Lower lobe of right lung (tissue), 2 donors: ENCODE measurements at regions not wholly inside any gene's neighbourhood (a gene's known extent, or its start where the extent isn't known, plus 50 kb on each side); places are given as distances from the start of the nearest gene placed in this dataset.
A peak's percentile ranks its signal among the peaks of the same experiment; 100 is the strongest.

ENCODE experiments used
- ATAC-seq, 2 donors: fragments of 200-7000 bp; cut with Tn5 transposase; one replicate each; pipeline ENCODE4 v1.9.1; 2020 to 2022; ENCODE audit warnings: mild to moderate bottlenecking in 2 of 2, moderate library complexity in 2 of 2
- DNase-seq: peaks from one replicate; pipeline ENCODE4 v3.0.0-alpha.2; 2020
- H3K27ac ChIP-seq: fragments of 200-600 bp; one replicate; pipeline ENCODE4 v1.8.0; 2022
- H3K27me3 ChIP-seq: fragments of 200-600 bp; one replicate; pipeline ENCODE4 v1.8.0; 2022; ENCODE audit warnings: low read depth
- H3K36me3 ChIP-seq: fragments of 200-600 bp; one replicate; pipeline ENCODE4 v1.8.0; 2022; ENCODE audit warnings: mild to moderate bottlenecking
- H3K4me1 ChIP-seq: fragments of 200-600 bp; one replicate; pipeline ENCODE4 v1.8.0; 2022
- H3K4me3 ChIP-seq: fragments of 200-600 bp; one replicate; pipeline ENCODE4 v1.8.0; 2022; ENCODE audit warnings: mild to moderate bottlenecking
- H3K9me3 ChIP-seq: fragments of 200-600 bp; one replicate; pipeline ENCODE4 v1.8.0; 2022
- CTCF ChIP-seq: fragments of 200-600 bp; IDR thresholded peaks from one replicate; pipeline ENCODE4 v1.8.0; 2022; ENCODE audit warnings: antibody characterized with exemption, mild to moderate bottlenecking
- intact Hi-C: fragments of 100-400 bp; cut with DNase I; formaldehyde crosslinking; loops from one replicate; pipeline ENCODE4 v1.11.0; 2022
- donor health status: DM: no; HTN: yes; CAD: no; lungs with severe emphysema.

- ATAC-seq (peak; percentile 35 to 60), DNase-seq (no peak)
- no peak for TF ChIP-seq CTCF
- peaks cover 24% of the 10 kb centered on the region for H3K4me1 ChIP-seq
- H3K4me3 ChIP-seq = no peak overlapping the region
- peak overlapping the region; percentile 54 for H3K27ac ChIP-seq
- no peaks in the 10 kb centered on the region for H3K36me3 ChIP-seq
- no peaks in the 10 kb centered on the region for H3K27me3 ChIP-seq
- intact Hi-C loops = no loop called here
- no peaks in the 10 kb centered on the region for H3K9me3 ChIP-seq
These were observed 151.1 kb upstream of the DPT start for GRCh38 chr1:168879896-168880734.

GRCh38 chr1:168881656-168882260 lies 152.8 kb upstream of the DPT start:
- Histone ChIP-seq H3K9me3 (no peaks in the 10 kb centered on the region), H3K27me3 (no peaks in the 10 kb centered on the region), H3K36me3 (no peaks in the 10 kb centered on the region), H3K27ac (no peak overlapping the region), H3K4me1 (peaks cover 17% of the 10 kb centered on the region), H3K4me3 (no peak overlapping the region)
- DNase-seq = no peak
- intact Hi-C loops = no loop called here
- TF ChIP-seq CTCF = no peak
- no peak for ATAC-seq

GRCh38 chr1:168887381-168887780 lies 158.4 kb upstream of the DPT start:
- no peaks in the 10 kb centered on the region for H3K27me3 ChIP-seq
- intact Hi-C loops = no loop called here
- H3K36me3 ChIP-seq = no peaks in the 10 kb centered on the region
- H3K4me3 ChIP-seq = no peak overlapping the region
- TF ChIP-seq CTCF = no peak
- H3K27ac ChIP-seq = no peak overlapping the region
- H3K4me1 ChIP-seq = no peaks in the 10 kb centered on the region
- no peaks in the 10 kb centered on the region for H3K9me3 ChIP-seq
- DNase-seq (no peak), ATAC-seq (no peak)

- H3K36me3 ChIP-seq = no peaks in the 10 kb centered on the region
- DNase-seq (no peak), ATAC-seq (no peak)
- no peaks in the 10 kb centered on the region for H3K27me3 ChIP-seq
- TF ChIP-seq CTCF = no peak
- no peaks in the 10 kb centered on the region for H3K4me1 ChIP-seq
- no peak overlapping the region for H3K4me3 ChIP-seq
- intact Hi-C loops = no loop called here
- H3K27ac ChIP-seq = no peak overlapping the region
- H3K9me3 ChIP-seq = no peaks in the 10 kb centered on the region
These were observed 159.4 kb upstream of the DPT start for GRCh38 chr1:168888418-168888817.

- no peak for DNase-seq
- H3K27ac ChIP-seq = no peak overlapping the region
- no peak for TF ChIP-seq CTCF
These were observed 163.9 kb upstream of the DPT start for GRCh38 chr1:168892931-168893330.

More at GRCh38 chr1:168892931-168893330, 163.9 kb upstream of the DPT start:
- intact Hi-C loops = no loop called here
- Histone ChIP-seq H3K36me3 (no peaks in the 10 kb centered on the region), H3K27me3 (no peaks in the 10 kb centered on the region), H3K4me1 (no peaks in the 10 kb centered on the region), H3K4me3 (no peak overlapping the region), H3K9me3 (no peaks in the 10 kb centered on the region)
- ATAC-seq = no peak
